Glomerular endothelial cell (primary cell): ENCODE measurements at regions not wholly inside any gene's neighbourhood (a gene's known extent, or its start where the extent isn't known, plus 50 kb on each side); places are given as distances from the start of the nearest gene placed in this dataset.

Experiments
- DNase-seq: peaks from one replicate; pipeline ENCODE4 v3.0.0-alpha.2; 2011; ENCODE audit warnings: low read depth, low spot score; ENCODE audit errors: extremely low read depth

DNA sequence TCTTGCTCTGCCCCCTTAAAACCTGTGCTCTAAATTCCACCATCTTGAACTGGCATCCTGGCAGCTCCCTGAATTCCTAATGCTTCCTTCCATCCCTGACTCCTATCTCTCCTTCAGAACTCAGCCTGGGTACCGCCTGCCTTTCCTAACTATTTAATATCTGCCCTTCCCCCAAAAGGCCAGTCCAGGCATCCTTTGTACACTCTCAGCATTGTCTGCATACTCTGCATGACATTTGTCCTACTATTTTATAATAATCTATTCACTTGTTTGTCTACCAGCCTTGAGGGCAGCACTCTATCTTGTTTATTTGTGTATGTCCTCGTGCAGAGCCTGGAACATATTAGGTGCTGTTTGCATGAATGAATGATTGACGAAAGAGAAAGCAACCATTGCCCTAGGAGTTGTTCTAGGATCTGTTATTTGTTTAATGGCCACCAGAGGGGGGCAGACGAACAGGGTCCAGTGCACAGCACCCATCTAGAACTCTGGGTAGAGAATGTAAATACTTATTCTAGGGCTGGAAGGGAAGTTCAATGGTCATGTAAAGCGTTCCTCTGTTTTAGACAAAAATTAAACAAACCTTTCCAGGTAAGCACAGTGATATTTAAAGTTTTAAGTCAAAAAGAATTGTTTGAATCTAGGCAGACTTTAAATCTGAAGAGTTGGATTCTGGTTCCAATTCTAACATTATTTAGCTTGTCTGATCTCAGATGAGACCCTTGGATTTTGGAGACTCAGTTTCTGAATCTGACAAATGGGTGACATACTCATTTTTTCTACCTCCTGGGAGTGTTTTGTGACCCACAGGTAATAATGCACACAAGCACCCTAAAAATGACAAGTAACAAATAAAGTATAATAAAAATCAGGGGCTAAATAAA, 125.8 kb upstream of the GALNT15 start:
- DNase-seq: no peak

- DNase-seq: no peak
Observed at GRCh38 chr3:16050641-16051467, 123.6 kb upstream of the GALNT15 start.

DNA sequence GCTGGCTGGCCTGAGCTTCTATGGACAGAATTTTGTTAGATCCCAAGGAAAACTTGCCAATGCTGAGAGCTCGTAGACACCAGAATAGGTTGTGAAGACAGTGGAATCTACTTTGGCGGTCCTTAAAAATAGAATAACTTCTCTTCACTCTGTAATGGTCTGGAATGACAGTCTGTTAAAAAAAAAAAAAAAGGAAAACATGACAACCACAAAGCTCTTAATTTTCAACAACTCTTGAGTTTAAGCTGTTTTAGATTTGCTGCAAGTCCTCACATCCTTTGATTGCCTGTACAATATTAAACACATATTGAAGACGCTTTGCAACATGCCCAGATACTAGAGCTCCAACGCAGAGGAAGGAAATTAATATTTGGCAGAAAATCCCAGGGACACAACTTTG, 122.8 kb upstream of the GALNT15 start:
- no peak for DNase-seq

- DNase-seq: no peak
Observed at GRCh38 chr3:16052964-16053363, 121.5 kb upstream of the GALNT15 start.

DNA sequence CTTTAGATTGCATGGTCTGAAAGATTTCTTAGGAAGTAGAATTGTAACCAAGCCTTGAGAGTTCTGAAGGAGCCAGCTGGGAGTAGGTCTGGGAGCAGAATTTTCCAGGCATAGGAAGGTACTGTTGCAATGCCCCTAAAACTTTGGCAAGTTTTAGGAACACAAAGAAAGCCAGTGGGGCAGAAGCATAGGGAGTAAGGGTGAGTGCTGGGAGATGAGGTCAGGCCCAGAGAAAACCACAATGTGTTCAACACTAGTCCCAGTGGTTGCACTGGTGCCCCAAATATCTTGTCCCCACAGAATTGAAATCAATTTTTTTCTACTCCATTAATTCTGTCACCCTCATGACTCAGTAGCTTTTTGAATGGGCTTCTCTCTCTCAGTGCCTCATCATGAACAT, 120.7 kb upstream of the GALNT15 start:
- no peak for DNase-seq

DNA sequence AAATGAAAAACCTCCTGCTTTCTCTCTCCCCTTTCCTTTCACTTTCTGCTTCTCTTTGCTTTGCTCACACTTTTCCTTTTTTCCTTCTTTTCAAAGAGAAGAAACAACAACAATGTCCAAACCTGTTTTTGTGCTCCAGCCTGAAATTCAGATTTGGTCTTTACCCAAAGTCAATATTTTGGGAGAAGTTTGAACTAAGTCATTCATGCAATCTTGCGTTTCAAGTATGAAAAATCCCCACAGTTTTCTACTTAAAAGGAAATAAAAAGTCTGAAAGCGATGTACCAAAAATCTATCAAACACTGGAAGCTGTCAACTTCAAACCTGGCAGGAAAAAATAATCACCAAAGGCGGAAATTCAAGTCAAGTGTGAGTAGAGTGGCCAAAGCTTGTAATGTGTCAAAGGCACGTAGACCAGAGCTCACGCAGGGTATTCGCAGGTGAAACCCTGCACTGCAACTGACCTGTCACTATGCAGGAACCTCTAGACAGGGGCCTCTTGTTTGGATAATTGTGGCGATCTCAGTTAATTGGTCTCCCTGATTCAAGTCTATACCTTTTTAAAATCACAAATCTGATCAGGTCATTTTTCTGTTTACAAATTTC, 118.8 kb upstream of the GALNT15 start:
- DNase-seq: no peak

- DNase-seq: no peak
Observed at GRCh38 chr3:16056217-16056616, 118.3 kb upstream of the GALNT15 start.

GRCh38 chr3:16058521-16058920, 116.0 kb upstream of the GALNT15 start:
- DNase-seq: no peak

DNA sequence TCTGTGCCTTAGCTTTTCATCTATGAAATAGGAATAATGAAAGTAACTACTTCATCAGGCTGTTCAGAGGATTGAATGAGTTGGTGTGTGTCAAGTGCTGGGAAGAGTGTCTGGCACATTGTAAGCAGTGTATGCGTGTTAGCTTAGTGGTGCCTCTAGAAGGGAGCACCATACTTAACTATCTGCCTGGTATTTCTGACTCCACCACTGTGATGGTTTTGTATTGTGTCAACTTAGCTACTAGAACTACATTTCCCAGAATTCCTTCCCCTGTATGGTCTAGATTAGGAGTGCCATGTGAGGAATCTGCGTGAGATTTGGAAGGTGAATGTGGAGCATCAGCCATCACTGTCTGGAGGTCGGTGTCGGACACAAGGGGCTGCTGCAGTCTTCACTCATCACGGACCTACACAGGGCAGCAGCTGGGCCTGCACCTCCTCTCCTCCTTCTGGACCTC, 115.4 kb upstream of the GALNT15 start:
- DNase-seq: no peak

GRCh38 chr3:16059711-16060357, 114.6 kb upstream of the GALNT15 start:
- no peak for DNase-seq

GRCh38 chr3:16060358-16060852, 114.1 kb upstream of the GALNT15 start:
- peak; percentile 95 for DNase-seq

DNA sequence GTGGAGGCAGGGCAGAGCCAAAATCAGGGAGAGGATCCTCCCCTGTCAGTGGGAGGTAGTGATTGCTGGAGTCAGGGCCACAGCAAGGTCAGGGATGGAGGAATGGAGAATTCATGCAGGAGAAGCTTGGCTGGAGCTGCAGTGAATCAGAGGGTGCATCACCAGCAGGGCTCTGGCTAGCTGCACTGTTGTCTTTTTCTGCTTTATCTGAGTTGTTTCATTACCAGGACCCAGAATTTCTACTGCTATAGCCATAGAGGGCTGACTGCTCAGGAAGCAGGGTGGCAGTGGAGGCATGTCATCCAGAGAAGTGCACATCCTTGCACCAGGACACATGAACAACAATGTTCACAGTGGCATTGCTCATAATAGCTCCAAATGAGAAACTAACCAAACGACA, 113.5 kb upstream of the GALNT15 start:
- DNase-seq: no peak

DNA sequence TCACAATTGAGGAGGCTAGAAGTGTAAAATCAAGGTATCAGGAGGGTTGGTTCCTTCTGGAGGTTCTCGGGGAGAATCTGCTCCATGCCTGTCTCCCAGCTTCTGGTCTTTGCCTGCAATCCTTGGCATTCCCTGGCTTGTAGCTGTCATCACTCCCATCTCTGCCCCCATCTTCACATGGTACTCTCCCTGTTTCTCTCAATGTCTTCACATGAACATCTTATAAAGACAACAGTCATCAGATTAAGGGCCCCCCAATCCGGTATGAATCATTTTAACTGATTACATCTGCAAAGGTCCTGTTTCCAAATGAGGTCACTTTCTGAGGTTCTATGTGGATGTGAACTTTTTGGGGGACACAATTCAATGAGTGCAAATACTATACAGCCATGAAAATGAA, 113.0 kb upstream of the GALNT15 start:
- DNase-seq: no peak

DNA sequence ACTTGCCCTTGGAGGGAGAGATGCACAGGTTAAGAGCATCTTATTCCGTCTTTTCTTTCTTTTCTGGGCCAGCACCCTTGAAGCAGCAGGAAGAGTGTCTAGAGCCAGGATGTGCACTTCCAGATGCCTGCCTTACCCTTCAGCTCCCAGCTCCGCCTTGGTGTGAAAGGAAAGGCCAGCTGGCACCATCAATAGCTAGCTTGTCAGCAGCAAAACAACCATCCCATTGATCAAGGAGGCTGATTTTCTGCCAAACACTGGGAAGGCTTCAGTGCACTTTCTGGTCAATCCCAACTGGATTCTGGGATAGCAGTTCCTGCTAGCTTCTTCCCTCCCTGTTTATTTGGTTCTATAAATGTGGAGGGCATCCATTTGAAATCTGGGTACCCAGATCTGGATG, 110.9 kb upstream of the GALNT15 start:
- DNase-seq: no peak

- DNase-seq: no peak
Observed at GRCh38 chr3:16064642-16065414, 109.7 kb upstream of the GALNT15 start.

GRCh38 chr3:16066545-16066944, 107.9 kb upstream of the GALNT15 start:
- no peak for DNase-seq

DNA sequence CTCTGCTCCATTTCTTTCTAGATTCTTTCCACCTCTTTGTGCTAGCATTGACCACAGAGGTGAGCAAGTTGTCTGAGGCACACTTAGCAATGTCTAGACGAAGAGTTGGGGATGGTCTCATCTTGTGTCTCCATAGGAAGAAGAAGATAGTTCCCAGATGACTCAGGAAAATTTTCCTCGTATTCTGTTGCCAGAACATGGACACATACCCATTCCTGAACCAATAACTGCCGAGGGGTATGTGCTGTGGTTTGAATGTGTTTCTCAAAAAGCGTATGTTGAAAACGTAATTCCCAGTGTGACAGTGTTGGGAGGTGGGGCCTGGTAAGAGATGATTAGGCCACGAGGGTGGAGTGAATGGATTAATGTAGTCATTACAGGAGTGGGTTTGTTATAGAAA, 107.5 kb upstream of the GALNT15 start:
- DNase-seq: no peak

DNA sequence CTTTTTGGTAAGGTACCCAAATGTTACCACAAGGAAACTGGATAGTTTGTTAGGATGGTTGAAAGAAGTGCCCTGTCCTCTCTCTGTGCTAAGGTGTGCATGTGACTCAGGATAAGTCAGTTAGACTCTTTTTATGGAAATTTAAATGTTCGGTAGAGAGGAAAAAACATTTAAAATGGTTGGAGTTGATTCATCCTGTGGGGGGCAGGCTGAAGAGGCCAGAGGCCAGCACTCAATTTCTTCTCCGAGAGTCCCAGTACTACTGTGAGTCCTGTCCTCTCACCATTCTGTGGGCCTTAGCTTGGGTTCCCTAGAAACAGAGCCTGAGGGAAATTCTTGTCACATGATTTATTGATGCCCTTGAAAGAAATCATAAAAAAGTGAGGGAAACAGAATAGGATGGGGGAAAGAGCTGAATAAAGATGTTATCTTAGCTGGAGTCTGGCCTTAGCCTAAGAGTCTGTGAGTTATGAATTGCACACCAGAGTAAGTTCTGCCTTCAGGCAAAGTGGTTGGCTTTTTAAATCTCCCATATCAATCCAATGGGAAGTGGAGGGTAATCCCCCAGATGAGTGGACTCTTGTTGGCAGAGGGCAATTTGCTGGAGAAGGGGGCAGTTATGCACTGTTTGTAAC, 106.5 kb upstream of the GALNT15 start:
- no peak for DNase-seq

- no peak for DNase-seq
Observed at GRCh38 chr3:16069149-16069922, 105.1 kb upstream of the GALNT15 start.
